Activated CD4-positive, CD25-positive, alpha-beta regulatory T cell (primary cell): ENCODE measurements at regions not wholly inside any gene's neighbourhood (a gene's known extent, or its start where the extent isn't known, plus 50 kb on each side); places are given as distances from the start of the nearest gene placed in this dataset.
"Not testable (repeated sequence)": the region's sequence is repeated elsewhere in the genome, so short reads cannot be mapped to it uniquely, and the experiment has no call there.

Experiments used
- DNase-seq, 4 experiments: peaks; one replicate each; lab custom pipeline; 2025; lab: John Stamatoyannopoulos, UW

DNA sequence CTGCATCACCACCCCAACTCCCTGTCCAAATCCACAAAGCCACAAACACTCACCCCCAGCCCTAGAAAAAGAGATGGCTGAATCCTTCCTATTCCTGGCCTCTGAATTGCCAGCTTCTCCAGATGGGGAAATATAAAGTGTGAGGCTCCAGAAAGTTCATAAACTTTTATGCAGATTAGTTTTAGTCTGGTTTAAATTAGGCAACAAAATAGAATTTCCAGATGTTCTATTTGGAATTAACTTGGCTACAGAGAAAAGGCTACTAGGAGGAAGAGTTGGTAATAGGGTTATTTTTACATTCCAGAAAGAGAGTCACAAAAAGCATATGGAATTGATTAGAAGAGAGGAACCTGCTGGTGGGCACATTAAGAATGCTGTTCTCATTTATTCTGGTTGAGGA, 56.0 kb downstream of the EN1 start:
- DNase-seq = no peak

DNA sequence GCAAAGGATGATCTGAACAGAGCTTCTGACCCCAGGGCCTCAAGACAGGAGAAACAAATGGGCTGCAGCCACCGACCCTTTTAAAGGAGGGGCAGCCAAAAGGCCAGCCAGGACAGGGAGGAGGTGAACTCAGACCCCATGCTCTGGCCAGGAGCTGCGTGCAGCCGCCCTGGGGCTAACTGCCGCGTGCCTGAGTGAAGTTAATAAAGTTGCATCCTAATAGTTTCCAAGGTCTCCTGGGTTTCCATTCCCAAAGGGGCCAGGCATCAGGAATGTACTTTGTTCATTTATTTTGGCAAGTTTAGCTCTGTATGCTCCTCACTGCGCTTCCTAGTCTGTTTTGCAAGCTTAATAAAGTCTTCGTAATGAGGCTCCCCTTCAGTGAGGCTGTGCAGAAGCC, 60.7 kb downstream of the EN1 start:
- DNase-seq = no peak

- no peak for DNase-seq
These were observed 62.6 kb downstream of the EN1 start for GRCh38 chr2:118784860-118785259.

DNA sequence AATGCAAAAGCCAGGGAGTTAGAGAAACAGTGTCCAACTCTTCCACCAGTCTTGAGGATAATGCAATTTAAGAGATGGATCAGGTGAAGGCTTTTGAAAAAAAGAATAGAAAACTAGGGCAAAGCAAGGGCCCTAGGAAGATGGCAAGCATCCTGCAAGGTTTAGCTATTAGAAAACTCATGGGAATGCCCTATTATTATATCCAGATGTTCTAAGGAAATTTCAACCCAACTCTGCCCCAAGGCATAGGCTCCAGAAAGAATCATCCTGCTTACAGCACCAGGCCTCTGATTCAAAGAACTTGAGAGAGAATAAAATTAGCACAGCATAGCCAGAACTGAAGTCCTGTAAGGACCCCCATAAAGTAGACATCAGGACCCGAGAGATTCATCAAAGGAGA, 68.1 kb downstream of the EN1 start:
- no peak for DNase-seq

- DNase-seq = no peak
These were observed 72.9 kb downstream of the EN1 start for GRCh38 chr2:118774458-118775133.

DNA sequence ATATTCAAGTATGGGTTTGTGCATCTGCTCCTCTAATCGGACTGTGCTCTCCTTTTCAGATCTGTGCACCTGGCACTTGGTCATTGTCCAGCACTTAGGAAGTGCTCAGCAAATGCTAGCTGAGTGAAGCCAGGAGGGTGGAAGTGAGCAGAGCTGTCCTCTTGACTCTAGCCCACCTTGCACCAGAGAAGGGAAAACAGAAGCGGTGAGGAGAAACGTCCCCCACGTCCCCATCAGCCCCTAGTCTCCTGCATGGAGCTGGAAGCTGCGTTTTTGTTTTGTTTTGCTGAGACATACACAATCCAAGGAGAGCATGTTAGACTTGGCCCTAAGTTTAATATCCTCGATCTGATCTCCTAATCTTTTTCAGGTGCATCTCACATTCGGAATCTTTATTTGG, 73.6 kb downstream of the EN1 start:
- no peak for DNase-seq

DNA sequence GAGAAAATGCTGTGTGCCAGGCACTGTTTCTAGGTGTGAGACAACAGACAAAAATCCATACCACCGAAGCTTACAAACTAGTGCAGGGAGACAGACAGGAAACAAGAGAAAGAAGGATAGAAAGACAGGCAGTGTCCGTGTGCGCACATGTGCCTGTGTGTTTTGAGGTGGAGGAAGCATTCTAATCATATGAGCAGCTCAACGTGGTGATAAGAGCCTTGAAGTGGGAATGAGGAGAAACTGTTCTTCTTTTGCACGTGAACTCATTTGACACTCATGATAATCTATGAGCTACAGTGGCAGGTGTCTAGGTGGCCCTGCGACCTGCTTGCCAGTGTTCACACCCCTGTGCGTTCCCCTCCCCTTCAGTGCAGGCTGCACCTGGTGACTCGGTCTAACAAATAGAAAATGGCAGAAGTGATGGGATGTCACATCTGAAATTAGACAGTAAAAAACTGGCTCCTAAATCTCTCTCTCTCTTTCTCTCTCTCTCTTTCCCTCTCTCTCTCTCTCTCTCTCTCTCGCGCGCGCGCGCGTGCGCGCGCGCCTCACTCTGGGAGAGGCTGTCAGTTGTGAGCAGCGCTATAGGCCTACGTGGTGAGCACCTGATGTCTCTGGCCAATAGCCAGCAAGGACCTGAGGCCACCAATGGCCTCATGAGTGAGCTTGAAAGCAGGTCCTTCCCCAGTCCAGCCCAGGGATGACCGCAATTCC, 74.8 kb downstream of the EN1 start:
- DNase-seq = no peak

DNA sequence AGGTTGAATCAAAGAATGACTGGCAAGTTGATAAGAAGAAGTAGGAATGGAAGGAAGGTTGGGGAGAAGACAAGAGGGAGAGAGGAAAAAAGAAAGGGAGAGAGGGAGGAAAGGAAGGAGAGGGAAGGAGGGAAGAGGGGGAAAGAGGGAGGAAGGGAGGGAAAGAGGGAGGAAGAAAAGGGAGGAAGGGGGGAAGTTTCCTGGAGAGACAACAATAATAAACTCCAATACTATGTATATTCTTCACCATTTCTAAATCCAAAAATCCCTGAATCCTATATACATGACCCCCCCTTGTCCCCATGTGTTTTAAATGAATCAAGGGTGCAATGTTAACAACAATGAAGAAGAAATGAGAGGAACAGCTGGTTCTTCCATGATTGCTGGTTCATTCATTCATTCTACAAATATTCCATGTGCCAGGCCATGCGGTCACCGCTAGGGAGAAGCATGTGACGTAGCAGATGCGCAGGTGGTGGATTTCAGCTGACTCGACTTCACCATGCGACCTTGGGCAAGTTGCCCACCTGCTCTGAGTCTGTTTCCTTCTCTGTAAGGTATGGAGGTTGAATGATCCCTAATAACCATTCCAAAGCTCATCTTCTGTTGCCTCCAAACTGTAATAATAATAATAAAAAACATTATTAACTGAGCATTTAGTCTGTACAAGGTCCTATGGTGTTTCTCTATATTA, 77.6 kb downstream of the EN1 start:
- no peak for DNase-seq

DNA sequence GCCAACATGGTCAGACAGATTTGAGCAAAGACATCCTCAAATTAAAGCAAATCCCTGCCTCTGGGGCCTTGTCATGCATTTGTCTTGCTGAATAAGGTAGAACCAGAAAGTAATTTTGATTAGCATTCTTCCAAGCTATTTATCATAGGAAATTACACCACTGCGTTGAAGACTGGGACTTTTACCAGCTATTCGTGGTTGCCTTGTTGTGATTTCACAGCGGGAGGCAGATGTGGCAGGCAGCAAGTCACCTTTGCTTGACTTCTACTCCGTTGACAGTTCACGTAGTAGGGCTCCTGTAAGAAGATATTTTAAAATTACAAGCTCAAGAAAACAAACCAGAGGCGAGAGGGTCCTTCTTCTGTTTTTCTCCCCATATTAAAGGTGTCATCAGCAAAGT, 80.6 kb downstream of the EN1 start:
- no peak for DNase-seq

DNA sequence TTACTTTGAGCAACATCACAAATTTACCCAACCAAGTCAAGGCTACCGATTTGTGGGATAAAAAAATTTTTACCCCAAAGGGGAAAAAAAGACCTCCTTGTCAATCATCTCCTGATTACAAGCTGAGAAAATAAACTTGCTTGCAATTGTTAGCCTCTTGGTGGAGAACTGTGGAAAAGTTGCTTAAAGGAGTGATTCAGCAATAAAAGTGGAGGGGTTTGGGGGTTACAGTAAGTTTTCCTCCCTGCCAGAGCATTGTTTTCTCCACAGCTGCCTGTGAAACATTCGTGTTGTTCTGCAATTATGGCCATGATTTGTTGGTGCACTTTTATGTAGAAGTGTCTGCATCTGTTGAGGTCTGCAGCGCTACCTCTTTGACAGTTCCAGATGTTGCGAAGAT, 82.6 kb downstream of the EN1 start:
- DNase-seq = no peak

GRCh38 chr2:118763797-118764196, 83.7 kb downstream of the EN1 start:
- no peak for DNase-seq

DNA sequence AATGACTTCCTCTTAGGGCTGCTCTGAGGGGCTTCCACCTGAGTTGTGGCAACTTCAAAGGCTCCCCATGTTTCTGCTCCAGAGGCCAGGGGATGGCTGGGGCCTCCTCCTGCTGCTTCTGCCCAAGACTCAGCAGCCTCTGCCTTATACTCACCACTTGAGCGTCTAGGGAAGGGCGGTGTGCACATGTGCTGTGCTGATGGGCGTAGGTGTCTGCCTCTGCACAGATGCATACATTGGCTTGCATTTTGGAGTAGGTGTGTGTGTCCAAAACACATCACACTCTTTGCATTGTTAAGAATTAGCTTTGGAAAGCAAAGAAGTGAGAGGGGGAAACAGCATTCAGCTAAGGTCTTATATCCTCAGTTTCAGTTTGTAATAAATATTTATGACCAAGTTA, 85.2 kb downstream of the EN1 start:
- no peak for DNase-seq

GRCh38 chr2:118761771-118762170, 85.7 kb downstream of the EN1 start:
- no peak for DNase-seq

DNA sequence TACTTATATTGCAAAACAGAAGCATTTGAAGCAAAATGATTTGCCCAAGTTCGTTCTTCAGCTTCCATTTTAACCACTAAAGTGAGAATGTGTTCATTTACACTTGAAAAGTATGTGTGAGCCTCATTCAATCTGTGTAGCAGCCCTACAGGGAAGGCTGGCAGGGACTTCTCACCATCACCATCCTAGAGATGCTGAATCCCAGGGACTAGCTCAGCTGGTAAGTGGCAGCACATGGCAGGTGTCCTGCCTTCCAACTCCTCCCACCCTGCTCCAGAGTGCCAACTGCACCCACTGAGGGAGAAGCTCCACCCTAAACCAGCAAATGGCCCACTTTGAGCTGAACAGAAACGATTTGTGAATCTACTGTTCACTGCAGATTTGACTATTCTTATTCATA, 91.5 kb downstream of the EN1 start:
- DNase-seq = no peak

DNA sequence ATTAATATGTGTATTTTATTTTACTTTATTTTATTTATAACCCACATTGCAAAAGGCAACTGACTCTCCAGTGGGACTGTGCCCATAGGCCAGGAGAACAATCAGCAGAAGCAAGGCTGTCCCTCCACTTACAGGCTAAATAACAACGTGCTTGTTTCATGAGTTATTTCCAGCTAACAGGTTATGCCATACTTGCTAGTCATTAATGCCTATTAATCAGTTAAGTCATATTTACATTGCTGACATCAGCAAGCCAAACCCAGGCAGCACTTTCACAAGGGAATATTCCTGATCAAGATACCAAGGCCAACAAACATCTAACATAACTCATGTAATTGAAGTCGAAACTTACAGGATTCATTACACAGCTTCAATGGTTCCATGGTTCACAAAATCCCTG, 92.1 kb downstream of the EN1 start:
- DNase-seq = no peak

DNA sequence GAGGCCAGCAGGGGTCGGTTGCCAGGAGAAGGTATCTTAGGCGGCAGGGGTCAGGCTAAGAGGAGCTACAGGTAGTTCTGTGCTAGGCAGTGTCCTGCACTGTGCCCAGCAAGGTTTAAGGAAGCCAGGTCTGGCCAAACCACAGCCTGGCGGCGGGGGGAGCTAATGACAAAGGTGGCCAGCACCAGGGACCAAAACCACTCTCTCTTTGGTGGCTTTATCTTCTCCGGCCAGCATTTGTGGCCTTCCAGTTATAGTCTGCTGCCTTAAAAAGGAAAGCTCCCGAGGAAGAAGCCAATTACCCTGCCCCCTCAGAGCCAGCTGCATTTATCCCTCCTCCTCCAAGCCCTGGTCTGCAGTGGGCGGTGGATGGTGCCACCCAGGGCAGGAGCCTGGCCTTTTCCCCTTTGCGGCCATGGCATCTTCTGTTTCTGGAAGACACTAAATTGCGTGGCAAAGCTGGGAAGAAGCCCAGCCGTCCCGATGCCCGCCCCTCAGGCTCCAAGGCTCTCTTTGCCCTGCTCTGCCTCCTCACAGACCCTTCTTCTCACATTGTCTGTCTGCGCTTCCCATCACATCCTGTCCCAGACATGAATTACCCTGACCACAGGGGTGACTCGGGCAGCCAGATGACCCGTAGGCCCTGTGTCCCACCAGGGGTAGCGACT, 94.6 kb downstream of the EN1 start:
- DNase-seq = no peak

- DNase-seq = no peak
These were observed 96.4 kb downstream of the EN1 start for GRCh38 chr2:118750959-118751565.

DNA sequence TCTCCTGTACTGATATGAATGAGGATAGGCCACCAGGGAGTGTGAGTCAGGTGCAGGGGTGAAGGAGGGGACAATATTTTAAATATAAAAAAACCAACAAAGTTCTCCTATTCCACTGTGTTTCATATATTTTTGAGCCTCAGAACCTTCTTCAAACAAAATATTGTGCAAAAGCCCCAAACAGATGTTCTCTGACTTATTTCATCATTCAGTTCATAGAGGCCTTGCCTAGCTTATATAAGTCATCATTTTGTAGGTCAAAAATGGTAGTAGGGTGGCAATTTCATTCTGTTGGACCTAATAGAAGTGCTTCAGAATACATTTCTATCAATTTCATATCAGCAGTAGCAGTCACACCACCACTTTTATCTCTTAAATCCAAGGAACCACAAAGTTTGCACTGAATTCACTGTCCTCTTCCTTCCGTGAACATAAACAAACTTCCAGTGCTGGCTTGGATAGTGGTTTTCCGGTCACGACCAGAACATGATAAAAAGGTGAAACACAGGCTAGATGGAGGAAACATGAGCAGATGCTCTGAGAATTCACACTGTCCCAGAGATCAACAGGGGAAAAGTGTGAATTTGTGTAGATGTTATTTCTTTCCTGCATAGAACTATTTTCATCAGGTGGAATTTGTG, 99.1 kb downstream of the EN1 start:
- DNase-seq = no peak

- no peak for DNase-seq
These were observed 99.8 kb downstream of the EN1 start for GRCh38 chr2:118747637-118748036.

- no peak for DNase-seq
These were observed 100.4 kb downstream of the EN1 start for GRCh38 chr2:118747066-118747465.

DNA sequence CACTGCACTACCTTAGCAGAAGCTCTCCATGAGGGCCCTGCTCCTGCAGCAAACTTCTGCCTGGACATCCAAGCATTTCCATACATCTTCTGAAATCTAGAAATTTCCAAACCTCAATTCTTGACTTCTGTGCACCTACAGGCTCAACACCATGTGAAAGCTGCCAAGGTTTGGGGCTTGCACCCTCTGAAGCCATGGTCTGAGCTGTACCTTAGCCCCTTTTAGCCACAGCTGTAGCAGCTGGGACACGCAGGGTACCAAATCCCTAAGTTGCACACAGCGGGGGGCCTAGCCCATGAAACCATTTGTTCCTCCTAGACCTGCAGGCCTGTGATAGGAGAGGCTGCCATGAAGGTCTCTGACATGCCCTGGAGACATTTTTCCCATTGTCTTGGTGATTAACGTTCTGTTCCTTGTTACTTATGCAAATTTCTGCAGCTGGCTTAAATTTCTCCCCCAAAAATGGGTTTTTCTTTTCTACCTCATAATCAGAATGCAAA, 102.7 kb downstream of the EN1 start:
- not testable (repeated sequence) for DNase-seq
